ENCODE measurements at regions not wholly inside any gene's neighbourhood (a gene's known extent, or its start where the extent isn't known, plus 50 kb on each side); places are given as distances from the start of the nearest gene placed in this dataset.

DNA sequence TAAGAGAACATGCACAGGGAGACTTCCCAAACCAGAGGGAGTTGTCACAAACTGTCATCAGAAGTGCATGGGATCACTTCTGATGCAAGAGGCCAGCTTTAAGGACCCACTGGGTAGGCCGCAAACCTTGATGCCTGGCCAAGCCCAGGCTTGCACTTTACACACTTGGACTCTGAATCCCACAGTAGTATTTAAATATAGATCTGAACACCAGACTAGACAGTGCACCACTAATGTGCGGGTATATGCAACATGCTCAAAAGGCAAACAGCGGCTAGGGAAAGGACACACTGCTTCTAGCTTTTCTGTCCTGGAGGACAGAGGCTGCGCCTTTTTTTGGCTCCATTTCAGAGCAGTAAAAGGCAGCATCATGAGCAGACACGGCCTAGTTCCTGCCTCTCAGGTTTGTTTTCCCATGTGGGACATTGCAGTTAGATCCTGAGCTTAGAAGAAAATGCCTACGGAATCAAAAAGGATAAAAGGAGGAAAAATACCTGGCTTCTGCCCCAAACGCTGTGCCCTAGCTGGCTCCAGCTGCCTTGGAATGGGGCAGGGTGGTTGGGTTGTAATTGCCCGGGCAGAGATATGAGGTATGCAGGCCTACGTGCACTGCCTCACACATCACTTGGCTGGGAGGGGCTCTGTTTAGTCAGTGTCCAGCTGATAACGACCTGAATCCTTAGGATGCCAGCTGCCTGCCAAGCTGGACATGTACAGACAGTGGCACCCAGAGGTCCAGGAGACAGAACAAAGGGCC lies 84.5 kb upstream of the EGLN3 start:
- DNase-seq = peak; percentile 8

DNA sequence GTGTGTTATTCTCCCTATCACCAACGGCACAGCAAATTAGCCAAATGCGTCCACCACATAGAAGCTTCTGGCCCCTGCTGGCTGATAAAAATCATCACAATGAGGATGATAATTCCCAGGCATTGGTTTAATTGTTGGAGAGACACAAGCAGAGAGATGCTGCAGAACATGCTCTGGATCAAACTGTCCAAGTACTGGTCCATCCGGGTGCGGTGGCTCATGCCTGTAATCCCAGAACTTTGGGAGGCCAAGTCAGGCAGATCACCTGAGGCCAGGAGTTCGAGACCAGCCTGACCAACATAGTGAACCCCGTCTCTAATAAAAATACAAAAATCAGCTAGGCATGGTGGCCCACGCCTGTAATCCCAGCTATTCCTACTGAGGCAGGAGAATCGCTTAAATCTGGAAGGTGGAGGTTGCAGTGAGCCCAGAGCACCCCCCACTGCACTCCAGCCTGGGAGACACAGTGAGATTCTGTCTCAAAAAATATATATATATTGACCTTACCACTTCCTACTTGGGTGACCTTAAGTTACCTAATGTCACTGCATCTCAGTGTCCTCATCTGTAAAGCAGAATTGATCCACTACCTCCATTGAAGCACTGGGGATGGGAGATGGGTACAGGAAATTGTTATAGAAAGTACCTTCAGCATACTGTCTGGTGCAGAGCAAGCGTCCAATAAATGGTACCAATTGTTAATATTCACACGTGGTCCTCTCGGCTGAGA lies 83.7 kb upstream of the EGLN3 start:
- DNase-seq = no peak

DNA sequence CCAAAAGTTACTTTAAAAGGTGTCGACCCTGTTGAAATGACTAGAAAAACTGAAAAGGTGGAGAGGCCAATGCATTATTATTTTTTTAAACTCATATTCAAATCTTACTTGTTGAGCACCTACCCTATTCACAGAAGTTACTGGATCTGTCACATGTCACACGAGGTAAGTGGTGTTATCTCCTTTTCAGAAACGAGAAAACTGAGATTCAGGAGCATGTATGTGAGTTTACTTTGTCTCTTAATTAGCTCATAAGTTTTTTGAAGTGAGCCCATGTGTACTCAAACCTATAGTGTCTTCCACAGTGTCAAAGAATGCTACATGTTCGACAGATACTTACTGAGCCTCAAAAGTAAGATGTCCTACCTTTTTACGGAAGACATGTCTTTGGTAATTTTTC lies 81.8 kb upstream of the EGLN3 start:
- no peak for DNase-seq

DNA sequence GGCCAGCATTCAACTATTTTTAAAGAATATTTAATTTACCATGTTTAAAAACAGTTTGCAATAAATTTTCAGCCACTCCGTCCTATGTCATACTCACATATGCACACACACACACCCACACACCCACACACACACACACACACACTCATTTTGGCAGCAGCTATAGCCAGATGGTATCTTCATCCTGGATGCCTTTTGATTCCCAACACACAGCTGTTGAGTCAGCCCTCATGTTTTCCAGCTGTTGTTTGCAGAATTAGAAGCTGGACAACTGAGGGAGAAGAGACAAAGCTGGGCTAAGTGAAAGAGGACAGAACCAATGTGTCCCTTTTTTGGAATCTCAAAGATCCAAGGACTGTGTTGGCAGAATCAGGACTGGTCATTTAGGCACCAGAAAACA lies 80.0 kb upstream of the EGLN3 start:
- no peak for DNase-seq

DNA sequence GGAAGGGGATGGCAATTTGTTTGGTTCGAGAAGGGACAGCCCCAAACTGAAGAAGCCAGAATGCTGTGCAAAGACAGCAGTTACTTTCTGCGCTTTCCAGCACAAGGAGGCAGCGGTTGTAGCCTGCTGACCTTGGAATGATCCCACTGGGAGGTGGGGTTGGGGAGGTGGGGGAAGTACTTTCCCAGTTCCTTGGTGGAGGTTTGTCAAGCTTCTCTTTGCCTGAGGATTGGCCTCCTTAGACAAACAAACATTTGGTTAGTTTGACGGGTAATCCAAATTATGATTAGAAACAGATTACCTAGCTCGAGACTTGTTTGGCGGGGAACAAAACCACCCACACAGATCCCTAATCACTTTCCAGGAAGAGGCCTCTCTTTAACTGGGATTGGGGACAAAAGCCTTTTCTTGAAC lies 79.1 kb upstream of the EGLN3 start:
- no peak for DNase-seq

DNA sequence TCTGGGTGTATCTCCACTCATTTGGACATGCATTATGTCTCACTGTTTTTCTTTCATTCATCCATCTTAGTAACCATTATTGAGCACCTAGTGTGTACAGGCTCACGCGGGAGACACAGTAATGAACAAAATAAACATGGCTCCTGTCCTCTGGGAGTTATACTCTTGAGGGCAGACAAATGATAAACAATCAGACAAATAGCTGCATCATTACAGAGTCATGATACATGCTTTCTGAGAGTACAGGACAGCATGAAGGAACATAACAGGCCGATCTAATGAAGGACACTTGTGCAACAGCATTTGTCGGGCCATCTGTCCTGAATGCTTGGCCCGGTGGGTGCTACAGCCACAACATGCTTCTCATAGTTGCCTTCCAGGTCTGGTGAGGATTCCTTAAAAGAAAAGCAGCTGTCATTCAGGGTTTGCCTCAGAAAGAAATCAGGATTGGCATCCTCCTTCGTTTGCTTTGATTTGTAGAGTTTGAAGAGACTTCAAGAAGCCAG lies 77.2 kb upstream of the EGLN3 start:
- DNase-seq = no peak

DNA sequence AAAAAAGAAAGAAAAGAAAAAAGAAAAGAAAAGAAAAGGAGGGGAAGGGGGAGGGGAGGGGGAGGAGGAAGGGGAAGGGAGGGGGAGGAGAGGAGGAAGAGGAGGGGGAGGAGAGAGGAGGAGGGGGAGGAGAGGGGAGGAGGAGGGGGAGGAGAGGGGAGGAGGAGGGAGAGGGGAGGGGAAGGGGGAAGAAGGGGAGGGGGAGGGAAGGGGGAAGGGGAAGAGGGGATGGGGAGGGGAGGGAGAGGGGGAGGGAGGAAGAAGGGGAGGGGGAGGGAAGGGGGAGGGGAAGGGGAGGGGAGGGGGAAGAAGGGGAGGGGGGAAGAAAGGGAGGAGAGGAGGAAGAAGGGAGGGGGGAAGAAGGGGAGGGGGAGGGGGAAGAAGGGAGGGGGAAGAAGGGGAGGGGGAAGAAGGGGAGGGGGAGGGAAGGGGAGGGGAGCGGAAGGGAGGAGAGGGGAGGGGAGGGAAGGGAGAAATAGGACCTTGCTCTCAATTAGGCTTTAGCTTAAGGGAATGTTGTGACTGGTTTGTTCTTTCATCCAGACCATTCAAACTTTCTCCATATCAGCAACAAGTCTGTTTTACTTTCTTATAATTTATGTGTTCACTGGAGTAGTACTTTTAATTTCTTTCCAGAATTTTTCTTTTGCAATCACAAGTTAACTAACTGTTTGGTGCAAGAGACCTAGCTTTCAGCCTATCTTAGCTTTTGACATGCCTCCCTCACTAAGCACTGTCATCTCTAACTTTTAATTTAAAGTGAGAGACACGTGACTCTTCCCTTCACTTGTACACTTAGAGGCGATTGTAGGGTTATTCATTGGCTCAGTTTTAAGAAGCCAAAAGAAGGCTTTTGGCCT lies 76.5 kb upstream of the EGLN3 start:
- DNase-seq = no peak

DNA sequence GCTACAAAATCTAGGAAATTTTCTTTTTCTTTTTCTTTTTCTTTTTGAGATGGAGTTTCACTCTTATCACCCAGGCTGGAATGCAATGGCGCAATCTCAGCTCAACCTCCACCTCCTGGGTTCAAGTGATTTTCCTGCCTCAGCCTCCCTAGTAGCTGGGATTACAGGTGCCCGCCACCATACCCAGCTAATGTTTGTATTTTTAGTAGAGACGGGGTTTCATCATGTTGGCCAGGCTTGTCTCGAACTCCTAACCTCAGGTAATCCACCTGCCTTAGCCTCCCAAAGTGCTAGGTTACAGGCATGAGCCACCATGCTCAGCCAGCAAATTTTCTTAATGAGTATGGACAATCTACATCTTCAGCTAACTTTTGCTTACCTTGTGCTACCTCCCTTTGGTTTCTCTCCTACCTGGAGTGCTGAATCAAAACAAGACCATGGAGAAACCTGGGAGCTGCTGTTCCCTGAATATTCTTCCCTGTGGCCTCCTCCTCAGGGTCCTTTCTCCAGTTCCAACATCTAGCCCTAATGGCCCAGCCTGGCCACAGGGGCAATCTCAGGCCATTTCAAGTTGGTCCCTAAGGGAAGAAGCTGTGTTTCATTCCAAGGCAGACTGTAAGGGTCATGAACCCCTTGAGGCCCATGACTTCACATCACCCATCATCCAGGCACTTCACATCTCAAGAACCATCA lies 74.6 kb upstream of the EGLN3 start:
- no peak for DNase-seq

DNA sequence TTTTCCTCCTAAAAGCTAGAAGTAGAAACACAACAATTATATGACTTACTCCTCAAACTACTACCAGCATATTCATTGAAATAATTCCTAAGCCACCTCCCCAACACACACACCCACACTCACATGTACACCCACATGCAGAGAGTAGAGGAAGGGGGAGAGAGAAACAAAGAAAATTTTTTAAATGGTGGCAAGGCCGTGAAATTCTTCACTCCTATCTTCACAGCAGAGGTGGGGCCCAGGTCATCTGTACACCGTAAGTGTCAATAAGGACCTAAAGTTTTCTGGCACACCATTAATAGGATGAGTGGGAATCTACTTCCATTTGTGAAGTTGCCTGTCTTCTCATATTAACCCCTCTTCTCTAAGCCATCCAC lies 73.9 kb upstream of the EGLN3 start:
- no peak for DNase-seq

DNA sequence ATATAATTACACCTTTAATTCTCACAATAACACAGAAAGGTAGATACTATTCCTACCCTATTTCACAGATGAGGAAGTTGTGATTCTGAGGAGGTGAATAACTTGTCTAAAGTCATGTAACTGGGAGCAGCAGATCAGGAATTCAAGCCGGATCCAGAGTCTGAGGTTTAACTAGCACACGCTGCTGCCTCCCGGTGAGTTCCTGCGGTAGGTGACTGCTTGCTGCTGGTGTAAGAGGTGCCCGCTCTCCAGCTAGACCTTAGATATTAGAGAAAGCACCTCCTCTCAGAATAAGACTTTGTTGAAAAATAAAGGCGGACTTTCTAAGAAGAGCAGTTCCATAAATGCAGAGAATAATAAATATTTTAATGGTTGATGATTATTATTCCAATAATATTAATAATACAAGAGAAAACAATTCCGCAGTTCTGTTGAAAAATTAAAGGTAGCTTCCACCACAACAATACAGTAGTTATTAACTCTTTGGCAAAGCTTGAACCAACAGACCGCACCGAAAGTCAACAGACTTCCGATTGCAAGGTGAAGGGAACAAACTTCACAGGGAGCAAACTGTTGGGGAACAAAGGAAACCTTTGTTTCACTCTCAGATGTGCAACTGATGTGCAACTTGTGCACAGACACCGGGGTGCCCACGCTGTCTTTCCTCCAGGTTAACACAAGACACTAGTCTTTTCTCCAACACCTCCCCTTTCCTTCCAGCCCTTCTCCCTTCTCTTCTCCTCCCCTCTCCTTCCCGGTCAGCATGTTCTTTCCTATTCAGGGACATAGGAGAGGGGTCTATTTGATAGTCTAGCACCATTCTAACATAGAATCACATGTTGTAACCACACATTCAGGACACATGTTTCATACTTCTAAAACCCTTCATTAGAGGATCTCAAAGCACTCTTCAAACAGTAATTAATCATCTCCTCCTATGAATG lies 73.2 kb upstream of the EGLN3 start:
- DNase-seq = no peak

DNA sequence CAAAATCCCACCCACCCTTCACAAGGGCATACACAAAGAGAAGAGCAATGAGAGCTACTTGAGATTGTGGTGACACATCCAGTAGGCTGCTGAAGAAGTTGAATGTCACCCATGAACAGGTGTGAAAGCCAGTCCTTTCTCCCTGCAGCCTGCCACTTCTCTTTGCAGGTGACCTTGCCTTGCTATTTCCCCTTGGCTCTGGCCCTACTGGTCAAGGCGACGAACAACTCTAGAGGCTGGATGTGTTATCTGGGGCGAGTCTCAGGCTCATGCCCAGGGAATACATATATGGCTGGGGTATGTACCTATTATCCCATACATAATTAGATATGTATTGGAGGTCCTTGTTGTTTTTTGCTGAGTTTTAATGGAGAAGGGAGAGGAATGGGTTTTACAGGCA lies 70.2 kb upstream of the EGLN3 start:
- no peak for DNase-seq

DNA sequence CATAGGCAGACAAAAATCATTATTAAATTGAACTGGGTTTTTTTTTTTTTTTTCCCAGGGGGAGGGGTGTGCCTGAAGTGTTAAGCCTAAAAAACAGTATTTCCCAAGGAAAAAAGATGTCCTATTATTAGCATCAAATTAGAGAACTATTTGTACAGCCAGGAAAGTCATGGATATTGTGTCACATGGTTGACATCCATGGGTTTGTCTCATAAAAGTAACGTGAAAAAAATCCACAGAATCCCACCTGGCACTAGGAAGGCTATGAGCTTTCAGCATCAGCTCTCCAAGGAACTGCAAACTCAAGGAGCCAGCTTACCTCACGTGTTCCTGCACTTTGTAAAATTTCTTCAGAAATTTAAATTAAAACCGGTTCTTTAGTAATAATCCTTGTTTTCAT lies 69.1 kb upstream of the EGLN3 start:
- no peak for DNase-seq

DNA sequence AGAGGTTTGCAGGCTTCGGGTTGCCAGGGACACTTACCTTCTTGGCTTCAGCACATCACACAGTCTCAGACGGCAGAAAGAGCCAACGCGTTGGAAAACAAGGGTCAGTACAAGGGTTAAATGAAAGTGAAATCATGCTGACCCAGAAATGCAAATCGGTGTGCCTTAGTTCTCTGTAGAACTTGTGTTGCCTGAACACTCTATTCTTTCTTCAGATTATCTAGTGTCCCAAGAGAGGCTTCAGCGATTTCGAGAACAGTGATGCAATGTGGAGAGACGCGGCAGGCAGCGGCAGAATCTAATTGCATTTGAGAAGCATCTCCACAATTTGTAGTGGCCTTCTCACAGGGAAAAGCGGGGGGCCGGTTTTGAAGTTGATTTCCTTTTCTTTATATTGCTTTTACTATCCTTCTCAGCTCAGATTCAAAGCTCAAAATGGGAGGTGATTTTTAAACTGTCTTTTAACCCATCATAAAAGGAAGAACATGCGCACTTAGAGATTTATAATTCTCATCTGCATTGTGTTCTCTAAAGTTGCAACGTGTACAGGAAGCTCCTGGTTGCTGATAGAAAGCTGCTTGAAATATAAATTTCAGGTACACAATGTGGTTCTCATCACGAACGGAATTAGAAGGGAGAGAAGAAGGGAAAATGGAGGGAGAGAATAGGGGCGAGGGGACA lies 67.8 kb upstream of the EGLN3 start:
- DNase-seq = no peak

DNA sequence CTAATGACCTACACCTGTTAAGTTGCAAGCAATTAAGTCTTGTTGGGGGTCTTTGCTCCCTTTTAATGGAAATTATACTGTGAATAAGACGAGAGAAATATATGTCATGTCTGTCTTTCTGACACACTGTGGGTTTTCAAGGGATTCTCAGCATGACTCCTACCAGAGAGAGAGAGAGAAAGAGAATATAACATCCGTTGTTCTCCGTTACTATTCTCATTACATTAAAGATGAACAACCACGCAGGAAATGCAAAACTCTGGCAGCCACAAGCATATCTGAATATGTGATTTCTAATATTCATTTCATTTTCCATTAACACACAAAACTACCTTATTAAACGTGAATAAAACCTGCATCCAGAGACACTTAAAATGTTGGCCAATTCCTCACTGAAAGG lies 67.3 kb upstream of the EGLN3 start:
- no peak for DNase-seq

DNA sequence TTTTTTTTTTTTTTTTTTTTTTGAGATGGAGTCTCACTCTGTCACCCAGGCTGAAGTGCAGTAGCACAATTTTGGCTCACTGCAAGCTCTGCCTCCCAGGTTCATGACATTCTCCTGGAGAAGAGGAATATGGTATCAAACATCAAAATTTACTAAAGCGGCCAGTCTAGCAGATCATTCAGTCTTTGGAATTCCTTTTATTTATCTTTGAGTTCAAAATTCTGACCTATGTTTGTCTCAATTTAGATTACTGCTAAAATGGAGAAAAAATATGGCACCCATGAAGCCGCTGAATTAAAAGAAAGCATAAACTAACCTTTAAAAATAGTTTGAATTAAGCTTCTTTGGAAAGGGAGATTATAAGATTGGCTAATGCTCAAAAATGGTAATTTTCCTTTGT lies 64.5 kb upstream of the EGLN3 start:
- DNase-seq = no peak

DNA sequence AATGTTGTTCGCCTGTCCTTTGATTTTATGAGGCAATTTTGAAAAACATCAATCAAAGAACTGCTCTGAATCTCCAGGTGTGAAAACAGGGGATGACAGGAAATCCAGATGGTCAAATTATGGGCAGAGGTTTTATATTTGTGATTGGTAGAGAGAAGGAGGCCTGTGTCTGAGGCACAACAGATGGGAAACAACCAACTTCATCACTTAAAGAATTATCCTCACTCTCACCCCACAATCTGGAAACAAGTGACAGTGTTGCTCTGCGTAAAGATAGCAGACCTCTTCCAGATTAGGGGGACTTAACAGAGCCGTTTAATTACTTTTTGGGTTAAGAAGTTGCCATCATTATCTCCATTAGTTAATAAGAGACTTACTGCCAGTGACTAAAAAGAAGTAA lies 64.1 kb upstream of the EGLN3 start:
- no peak for DNase-seq

DNA sequence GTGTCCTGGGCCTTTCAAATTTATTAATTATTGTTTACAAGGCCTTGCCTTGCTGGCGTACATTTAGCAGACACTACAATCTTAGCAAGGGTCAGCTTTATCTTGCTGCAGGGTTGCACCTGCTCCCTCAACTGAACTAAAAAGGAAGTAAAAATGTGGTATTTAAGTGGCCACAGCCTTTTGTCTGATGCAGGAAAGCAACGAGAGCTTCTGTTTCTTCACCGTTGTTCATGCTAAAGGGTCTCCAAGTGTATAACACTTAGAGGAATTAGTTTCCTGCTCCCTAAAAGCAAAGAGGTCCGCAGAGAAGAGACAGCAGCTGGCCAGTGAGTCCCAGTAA lies 62.8 kb upstream of the EGLN3 start:
- no peak for DNase-seq

DNA sequence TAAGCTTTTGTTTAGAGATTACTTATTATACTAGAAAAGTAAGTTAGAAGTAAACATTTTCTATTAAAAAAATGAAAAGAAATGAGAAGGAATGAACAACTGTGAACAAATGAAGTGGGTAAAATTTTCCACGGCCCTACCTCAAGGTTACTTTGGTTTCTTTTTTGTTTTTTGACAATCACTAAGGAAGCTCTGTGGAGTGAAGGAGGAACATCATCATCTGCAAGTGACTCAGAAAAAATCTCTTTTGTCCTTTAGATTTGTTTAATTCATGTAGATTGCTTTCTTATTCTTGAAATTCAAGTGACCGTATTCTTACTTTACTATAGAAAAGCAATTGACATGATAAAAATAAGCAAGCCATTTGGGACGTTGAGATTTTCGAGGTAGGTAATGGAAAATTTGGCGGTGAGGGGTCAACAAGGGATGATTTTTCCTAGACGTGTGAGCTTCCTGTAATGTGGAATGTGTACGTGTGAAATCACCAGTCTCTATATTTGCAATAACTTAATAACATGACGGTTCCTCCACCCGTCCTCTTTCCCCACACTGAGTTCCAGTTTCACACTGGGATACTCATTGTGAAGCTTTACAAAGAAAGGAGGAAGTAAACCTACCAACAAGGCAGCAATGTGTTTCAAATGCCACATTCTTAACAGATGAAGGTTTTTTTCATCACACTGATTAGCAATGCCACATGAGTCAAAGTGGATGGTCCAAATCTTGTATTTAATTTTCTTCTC lies 62.3 kb upstream of the EGLN3 start:
- no peak for DNase-seq

DNA sequence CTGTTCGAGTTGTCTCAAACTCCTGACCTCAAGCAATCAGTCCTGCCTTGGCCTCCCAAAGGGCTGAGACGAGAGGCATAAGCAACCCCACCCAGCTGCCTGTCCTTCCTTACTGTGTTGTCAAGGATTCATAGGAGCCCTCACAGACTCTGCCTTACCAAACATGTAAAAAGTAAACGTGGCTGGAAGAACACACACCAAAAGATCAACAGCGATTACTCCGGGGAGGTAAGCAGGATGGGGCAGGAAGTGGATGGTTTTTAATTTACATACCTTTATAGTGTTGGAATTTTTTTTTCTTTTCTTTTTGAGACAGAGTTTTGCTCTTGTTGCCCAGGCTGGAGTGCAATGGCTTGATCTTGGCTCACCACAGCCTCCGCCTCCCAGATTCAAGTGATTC lies 61.5 kb upstream of the EGLN3 start:
- DNase-seq = no peak

DNA sequence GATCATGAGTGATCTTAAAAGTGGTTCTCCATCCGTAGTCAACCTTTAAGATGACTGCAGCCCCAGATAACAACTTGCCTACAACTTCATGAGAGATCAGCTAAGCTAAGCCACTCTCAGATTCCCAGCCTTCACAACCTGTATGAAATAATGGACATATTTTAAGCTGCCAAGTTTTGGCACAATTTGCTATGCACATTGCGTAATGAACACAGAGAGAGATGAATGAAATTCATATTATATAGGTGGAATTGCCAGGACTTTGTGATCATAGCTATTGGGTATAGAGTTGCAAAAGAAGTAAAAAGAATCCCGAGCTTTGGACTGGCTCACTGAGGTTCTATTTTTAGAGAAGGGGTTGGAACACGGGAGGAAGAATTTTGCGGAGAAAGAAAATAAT lies 59.1 kb upstream of the EGLN3 start:
- DNase-seq = no peak

DNA sequence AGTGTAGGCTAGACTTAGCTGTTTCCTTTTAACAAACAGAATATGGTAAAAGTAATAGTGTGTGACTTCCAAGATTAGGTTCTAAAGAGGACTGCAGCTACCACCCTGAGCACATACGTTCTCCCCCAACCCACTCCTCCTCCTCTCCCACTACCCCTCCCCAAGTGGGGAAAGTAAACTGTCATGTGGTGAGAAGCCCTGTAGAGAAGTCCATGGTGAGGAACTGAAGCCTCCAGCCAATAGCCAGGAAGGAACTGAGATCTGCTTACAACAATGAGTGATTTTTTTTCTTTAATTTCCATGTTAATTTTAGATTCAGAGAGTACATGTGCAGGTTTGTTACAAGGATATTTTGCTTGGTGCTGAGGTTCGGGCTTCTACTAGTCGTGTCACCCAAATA lies 57.0 kb upstream of the EGLN3 start:
- DNase-seq = no peak

Measured in T1000 (cell line).